DOHH2 (cell line): ENCODE measurements at regions not wholly inside any gene's neighbourhood (a gene's known extent, or its start where the extent isn't known, plus 50 kb on each side); places are given as distances from the start of the nearest gene placed in this dataset.
"Not testable (repeated sequence)": the region's sequence is repeated elsewhere in the genome, so short reads cannot be mapped to it uniquely, and the experiment has no call there.

Source experiments
- H3F3A ChIP-seq: fragments of 200-600 bp; sonication (generic), shearing (Covaris generic); 2 replicates; pipeline ENCODE4 v1.6.0; 2016; ENCODE audit warnings: antibody characterized with exemption, mild to moderate bottlenecking; ENCODE audit not compliant: control insufficient read depth, insufficient read depth
- H3K27ac ChIP-seq: fragments of 200-600 bp; sonication (generic); 2 replicates; pipeline ENCODE4 v1.5.1; 2014; ENCODE audit warnings: low read depth, mild to moderate bottlenecking, low read length, moderate library complexity
- H3K27me3 ChIP-seq: fragments of 200-600 bp; sonication (generic); 2 replicates; pipeline ENCODE4 v1.6.1; 2014; ENCODE audit warnings: mild to moderate bottlenecking, low read length, mixed read lengths; ENCODE audit not compliant: control insufficient read depth
- H3K36me3 ChIP-seq: fragments of 200-600 bp; sonication (generic); 2 replicates; pipeline ENCODE4 v1.6.1; 2014; ENCODE audit warnings: mild to moderate bottlenecking, low read length, moderate library complexity, mixed read lengths; ENCODE audit not compliant: control insufficient read depth
- H3K4me1 ChIP-seq: fragments of 200-600 bp; sonication (generic); 2 replicates; pipeline ENCODE4 v1.6.1; 2014; ENCODE audit warnings: mild to moderate bottlenecking, low read length, mixed read lengths; ENCODE audit not compliant: control insufficient read depth
- H3K4me2 ChIP-seq: fragments of 200-600 bp; sonication (generic); 2 replicates; pipeline ENCODE4 v1.6.0; 2014; ENCODE audit warnings: mild to moderate bottlenecking, low read length, moderate library complexity
- H3K4me3 ChIP-seq: fragments of 200-600 bp; sonication (generic); 2 replicates; pipeline ENCODE4 v1.5.1; 2014; ENCODE audit warnings: mild to moderate bottlenecking, low read length, mixed read lengths
- H3K79me2 ChIP-seq: fragments of 200-600 bp; sonication (generic); 2 replicates; pipeline ENCODE4 v1.6.1; 2014; ENCODE audit warnings: mild to moderate bottlenecking, low read length, mixed read lengths; ENCODE audit not compliant: control insufficient read depth
- H3K9me2 ChIP-seq: fragments of 200-600 bp; sonication (generic); replicated peaks from 2 replicates; pipeline ENCODE4 v1.6.1; 2014; ENCODE audit warnings: mild to moderate bottlenecking, low read length, mixed read lengths; ENCODE audit not compliant: control insufficient read depth
- H3K9me3 ChIP-seq: fragments of 200-600 bp; sonication (generic); 2 replicates; pipeline ENCODE4 v1.6.1; 2014; ENCODE audit warnings: antibody characterized with exemption, low read length, mixed read lengths; ENCODE audit not compliant: control insufficient read depth, insufficient read depth
- H4K20me1 ChIP-seq: fragments of 200-600 bp; sonication (generic); 2 replicates; pipeline ENCODE4 v1.6.0; 2014; ENCODE audit warnings: low read depth, mild to moderate bottlenecking, antibody characterized with exemption, low read length, moderate library complexity; ENCODE audit not compliant: control insufficient read depth, insufficient read depth
- CTCF ChIP-seq: fragments of 200-600 bp; sonication (generic); IDR thresholded peaks from one replicate; pipeline ENCODE4 v1.5.1; 2014; ENCODE audit warnings: antibody characterized with exemption, mild to moderate bottlenecking, low read depth, low read length; ENCODE audit not compliant: poor library complexity, severe bottlenecking
- EZH2phosphoT487 ChIP-seq: fragments of 200-600 bp; sonication (generic); IDR thresholded peaks from 2 replicates; pipeline ENCODE4 v1.6.1; 2017; ENCODE audit warnings: borderline replicate concordance, mild to moderate bottlenecking, antibody characterized with exemption, low read length, moderate library complexity, mixed read lengths

GRCh38 chr2:234792621-234793022 lies 159.2 kb upstream of the SH3BP4 start:
- no peaks in the 10 kb centered on the region for H3F3A ChIP-seq
- no peaks in the 10 kb centered on the region for H3K79me2 ChIP-seq
- no peaks in the 10 kb centered on the region for H3K36me3 ChIP-seq
- no peaks in the 10 kb centered on the region for H3K4me1 ChIP-seq
- 0 out of 2 replicates have a peak, but pooled peaks cover 3% of the 10 kb centered on the region for H4K20me1 ChIP-seq
- no peaks in the 10 kb centered on the region for H3K9me2 ChIP-seq
- TF ChIP-seq EZH2phosphoT487 (no peak), CTCF (no peak)
- no peaks in the 10 kb centered on the region for H3K27me3 ChIP-seq
- H3K4me3 ChIP-seq, result no peak overlapping the region
- no peak overlapping the region for H3K27ac ChIP-seq
- H3K4me2 ChIP-seq, result no peak overlapping the region
- H3K9me3 ChIP-seq, result no peaks in the 10 kb centered on the region

- not testable (repeated sequence) for H3K79me2 ChIP-seq, H3K9me3 ChIP-seq, H3K4me1 ChIP-seq, H4K20me1 ChIP-seq, H3F3A ChIP-seq, H3K36me3 ChIP-seq, H3K27me3 ChIP-seq, H3K27ac ChIP-seq, H3K4me3 ChIP-seq, H3K4me2 ChIP-seq, H3K9me2 ChIP-seq
Measured at GRCh38 chr2:234792096-234792495, 159.7 kb upstream of the SH3BP4 start.

GRCh38 chr2:234790380-234790779 lies 161.4 kb upstream of the SH3BP4 start:
- Histone ChIP-seq H3K4me2 (no peak overlapping the region), H3K27ac (no peak overlapping the region), H3K27me3 (no peaks in the 10 kb centered on the region), H3K79me2 (no peaks in the 10 kb centered on the region), H3K9me2 (no peaks in the 10 kb centered on the region), H4K20me1 (0 out of 2 replicates have a peak, but pooled peaks cover 3% of the 10 kb centered on the region), H3F3A (no peaks in the 10 kb centered on the region), H3K4me3 (no peak overlapping the region), H3K36me3 (no peaks in the 10 kb centered on the region), H3K4me1 (no peaks in the 10 kb centered on the region), H3K9me3 (no peaks in the 10 kb centered on the region)
- TF ChIP-seq EZH2phosphoT487 (no peak), CTCF (no peak)

GRCh38 chr2:234789556-234790325 lies 162.1 kb upstream of the SH3BP4 start:
- H3K9me2 ChIP-seq, result no peaks in the 10 kb centered on the region

More at GRCh38 chr2:234789556-234790325, 162.1 kb upstream of the SH3BP4 start:
- H3K4me2 ChIP-seq, result no peak overlapping the region
- TF ChIP-seq EZH2phosphoT487 (no peak), CTCF (no peak)
- H3K27ac ChIP-seq, result no peak overlapping the region
- H3K36me3 ChIP-seq, result no peaks in the 10 kb centered on the region
- no peaks in the 10 kb centered on the region for H3K4me1 ChIP-seq
- H4K20me1 ChIP-seq, result 0 out of 2 replicates have a peak, but pooled peaks cover 3% of the 10 kb centered on the region
- H3F3A ChIP-seq, result no peaks in the 10 kb centered on the region
- no peaks in the 10 kb centered on the region for H3K9me3 ChIP-seq
- H3K4me3 ChIP-seq, result no peak overlapping the region
- no peaks in the 10 kb centered on the region for H3K27me3 ChIP-seq
- H3K79me2 ChIP-seq, result no peaks in the 10 kb centered on the region
